SJCRH30 (cell line): ENCODE measurements at regions not wholly inside any gene's neighbourhood (a gene's known extent, or its start where the extent isn't known, plus 50 kb on each side); places are given as distances from the start of the nearest gene placed in this dataset.

ENCODE experiments used
- DNase-seq, 2 experiments: peaks; one replicate each; pipeline ENCODE4 v3.0.0-alpha.2; 2015 to 2020
- H3K27ac ChIP-seq: fragments of 250-450 bp; sonication (Bioruptor Pico); 2 replicates; pipeline ENCODE4 v1.5.1; 2020; ENCODE audit warnings: mild to moderate bottlenecking, moderate library complexity
- H3K27me3 ChIP-seq: fragments of 250-450 bp; sonication (Bioruptor Pico); 2 replicates; pipeline ENCODE4 v1.5.1; 2020; ENCODE audit warnings: mild to moderate bottlenecking, moderate library complexity
- H3K36me3 ChIP-seq: fragments of 250-450 bp; sonication (Bioruptor Pico); 2 replicates; pipeline ENCODE4 v1.5.1; 2020; ENCODE audit warnings: mild to moderate bottlenecking, moderate library complexity
- H3K4me1 ChIP-seq: fragments of 250-450 bp; sonication (Bioruptor Pico); 2 replicates; pipeline ENCODE4 v1.5.1; 2020; ENCODE audit warnings: mild to moderate bottlenecking, moderate library complexity
- H3K4me3 ChIP-seq: fragments of 250-450 bp; sonication (Bioruptor Pico); 2 replicates; pipeline ENCODE4 v1.5.1; 2020; ENCODE audit warnings: mild to moderate bottlenecking, moderate library complexity
- H3K9me3 ChIP-seq: fragments of 250-450 bp; sonication (Bioruptor Pico); replicated peaks from 2 replicates; pipeline ENCODE4 v1.5.1; 2020; ENCODE audit warnings: mild to moderate bottlenecking, moderate library complexity

DNA sequence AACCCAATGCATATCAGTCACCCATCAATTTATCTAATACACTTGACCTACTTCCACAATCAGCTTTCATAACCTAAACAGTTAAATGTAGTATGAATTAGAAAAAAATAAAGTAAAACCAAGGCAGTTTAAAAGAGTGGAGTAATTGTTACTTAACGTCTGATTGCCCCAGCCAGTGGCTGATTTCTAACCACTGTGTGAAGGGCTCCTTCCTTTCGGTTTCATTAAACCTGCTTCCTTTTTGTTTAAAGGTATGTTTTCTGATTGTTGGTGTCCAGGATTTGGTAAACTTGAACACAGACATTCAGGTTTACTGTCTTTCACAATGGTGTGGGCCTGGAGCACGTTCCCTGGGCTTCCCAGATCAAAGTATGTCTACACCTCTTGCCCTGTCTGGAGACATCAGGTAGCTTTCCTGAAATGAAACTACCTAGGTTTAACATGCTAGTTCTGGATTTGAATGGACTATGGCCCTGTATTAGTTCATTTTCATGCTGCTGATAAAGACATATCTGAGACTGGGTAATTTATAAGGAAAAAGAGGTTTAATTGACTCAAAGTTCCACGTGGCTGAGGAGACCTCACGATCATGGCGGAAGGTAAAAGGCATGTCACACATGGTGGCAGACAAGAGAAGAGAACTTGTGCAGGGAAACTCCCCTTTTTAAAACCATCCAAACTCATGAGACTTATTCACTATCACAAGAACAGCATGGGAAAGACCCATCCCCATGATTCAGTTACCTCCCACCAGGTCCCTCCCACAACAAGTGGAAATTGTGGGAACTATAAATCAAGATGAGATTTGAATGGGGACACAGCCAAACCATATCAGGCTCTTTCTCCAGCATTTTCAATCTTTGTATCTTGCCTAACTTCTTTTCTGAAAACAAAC is 605.2 kb upstream of the ID2 start:
- peaks cover 11% of the 10 kb centered on the region; the same call in 1 of the 2 replicates for H3K27me3 ChIP-seq
- H3K4me3 ChIP-seq: no peak overlapping the region
- no peak for DNase-seq
- no peaks in the 10 kb centered on the region for H3K36me3 ChIP-seq
- no peak overlapping the region for H3K27ac ChIP-seq
- H3K9me3 ChIP-seq: no peaks in the 10 kb centered on the region; the same call in 1 of the 2 replicates
- H3K4me1 ChIP-seq: no peaks in the 10 kb centered on the region

DNA sequence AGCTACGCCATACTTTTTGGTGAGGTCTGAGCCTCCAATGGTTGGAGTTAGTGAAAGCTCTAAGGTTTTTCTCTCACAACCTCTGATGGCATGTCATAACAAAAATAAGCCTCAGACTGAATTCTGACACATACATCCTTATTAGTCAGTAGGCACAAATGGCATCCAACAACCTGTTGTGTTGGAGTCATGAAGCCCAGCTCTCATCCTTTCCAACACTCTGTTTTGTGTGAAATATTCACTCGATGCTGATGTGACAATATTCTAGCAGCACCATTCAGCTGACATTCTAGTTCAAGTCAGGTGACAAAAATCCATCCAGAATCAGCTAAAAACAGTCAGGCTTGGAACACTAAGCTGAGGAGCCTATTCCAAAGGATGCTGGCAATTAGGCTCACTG is 603.2 kb upstream of the ID2 start:
- Histone ChIP-seq H3K27ac (no peak overlapping the region), H3K36me3 (no peaks in the 10 kb centered on the region), H3K4me3 (no peak overlapping the region), H3K4me1 (no peaks in the 10 kb centered on the region), H3K27me3 (peaks cover 11% of the 10 kb centered on the region; the same call in 1 of the 2 replicates), H3K9me3 (no peaks in the 10 kb centered on the region; the same call in 1 of the 2 replicates)
- DNase-seq: no peak

DNA sequence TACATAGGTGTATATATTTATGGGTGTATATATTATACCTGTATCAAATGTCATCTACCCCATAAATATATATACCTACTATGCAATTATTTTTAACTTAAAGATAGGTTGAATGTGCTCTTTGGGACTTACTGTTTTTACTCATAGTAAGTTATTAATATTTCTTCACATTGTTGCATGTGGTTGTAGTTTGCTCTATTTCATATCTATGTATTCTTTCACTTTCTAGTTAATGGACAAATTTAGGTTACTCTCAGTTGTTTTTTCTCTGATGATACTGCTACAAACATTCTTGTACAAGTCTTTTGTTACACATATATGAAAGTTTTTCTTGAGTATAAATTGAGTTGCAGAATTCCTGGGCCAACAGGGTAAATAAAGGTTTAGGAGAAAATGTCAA is 601.8 kb upstream of the ID2 start:
- DNase-seq: no peak
- Histone ChIP-seq H3K4me1 (no peaks in the 10 kb centered on the region), H3K9me3 (no peaks in the 10 kb centered on the region), H3K27ac (no peak overlapping the region), H3K27me3 (peaks cover 3% of the 10 kb centered on the region; the same call in 1 of the 2 replicates), H3K4me3 (no peak overlapping the region), H3K36me3 (no peaks in the 10 kb centered on the region)

DNA sequence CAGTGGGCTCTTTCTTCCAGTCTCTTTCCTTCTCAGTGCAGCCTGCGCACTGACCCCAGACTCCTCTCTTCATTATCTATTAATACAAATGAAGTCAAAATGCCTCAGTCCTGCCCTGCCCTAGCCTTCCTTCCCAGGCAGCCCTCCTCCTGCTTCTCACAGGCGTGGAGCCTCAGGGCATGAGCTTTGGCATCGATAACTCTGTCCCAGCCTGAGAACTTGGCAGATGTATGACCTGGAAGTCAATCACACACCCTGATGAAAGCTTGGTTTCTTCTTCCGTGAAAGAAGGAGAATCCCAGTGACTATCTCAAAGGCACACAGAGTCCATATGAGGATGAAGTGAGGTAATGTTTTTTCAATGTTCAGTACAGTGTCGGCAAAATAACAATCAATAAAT is 600.7 kb upstream of the ID2 start:
- Histone ChIP-seq H3K4me3 (no peak overlapping the region), H3K9me3 (no peaks in the 10 kb centered on the region), H3K4me1 (peaks cover under 1% of the 10 kb centered on the region; the same call in 1 of the 2 replicates), H3K27ac (no peak overlapping the region), H3K36me3 (no peaks in the 10 kb centered on the region), H3K27me3 (peaks cover 3% of the 10 kb centered on the region; the same call in 1 of the 2 replicates)
- DNase-seq: no peak

DNA sequence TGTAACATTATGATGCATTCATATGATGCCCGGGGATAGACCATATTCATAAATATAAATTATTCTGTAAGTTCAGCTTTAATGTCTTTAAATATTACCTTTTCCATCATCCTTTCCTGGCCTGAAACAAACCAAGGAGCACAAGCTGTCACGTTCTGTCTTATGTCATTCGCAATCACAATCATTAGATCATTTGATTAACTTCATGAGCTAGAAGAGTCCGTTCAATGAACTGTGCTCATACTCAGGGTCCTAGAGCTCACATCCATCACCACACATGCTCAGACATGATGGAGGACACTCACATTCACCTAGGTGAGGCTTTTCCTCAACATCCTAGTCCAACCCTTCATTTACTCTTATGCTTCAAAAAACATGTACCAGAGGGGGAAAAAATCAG is 599.0 kb upstream of the ID2 start:
- H3K4me3 ChIP-seq: no peak overlapping the region
- H3K27ac ChIP-seq: no peak overlapping the region
- H3K36me3 ChIP-seq: no peaks in the 10 kb centered on the region
- H3K27me3 ChIP-seq: peaks cover 3% of the 10 kb centered on the region; the same call in 1 of the 2 replicates
- no peak for DNase-seq
- H3K9me3 ChIP-seq: no peaks in the 10 kb centered on the region
- peaks cover 15% of the 10 kb centered on the region for H3K4me1 ChIP-seq

DNA sequence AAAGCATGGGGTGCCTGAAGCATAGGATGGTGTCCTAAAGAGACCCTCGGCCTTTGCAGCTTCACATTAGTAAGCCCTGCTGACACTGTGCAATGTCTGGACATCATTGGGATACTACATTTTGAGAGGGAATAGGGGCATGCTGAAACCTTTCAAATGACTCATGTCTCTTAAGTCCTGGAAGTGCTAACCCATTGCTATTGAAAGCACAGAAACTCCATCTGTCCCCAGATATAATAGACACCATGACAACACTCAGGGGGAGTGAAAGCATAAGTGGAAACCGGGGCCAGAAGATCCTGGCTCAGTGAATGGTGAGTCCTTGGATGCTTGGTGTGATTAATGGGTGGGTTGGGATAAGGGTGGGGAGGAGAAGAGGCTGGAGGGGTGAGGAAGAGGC is 595.5 kb upstream of the ID2 start:
- H3K27me3 ChIP-seq: no peaks in the 10 kb centered on the region
- H3K4me3 ChIP-seq: no peak overlapping the region
- H3K27ac ChIP-seq: peak overlapping the region; percentile 83

DNA sequence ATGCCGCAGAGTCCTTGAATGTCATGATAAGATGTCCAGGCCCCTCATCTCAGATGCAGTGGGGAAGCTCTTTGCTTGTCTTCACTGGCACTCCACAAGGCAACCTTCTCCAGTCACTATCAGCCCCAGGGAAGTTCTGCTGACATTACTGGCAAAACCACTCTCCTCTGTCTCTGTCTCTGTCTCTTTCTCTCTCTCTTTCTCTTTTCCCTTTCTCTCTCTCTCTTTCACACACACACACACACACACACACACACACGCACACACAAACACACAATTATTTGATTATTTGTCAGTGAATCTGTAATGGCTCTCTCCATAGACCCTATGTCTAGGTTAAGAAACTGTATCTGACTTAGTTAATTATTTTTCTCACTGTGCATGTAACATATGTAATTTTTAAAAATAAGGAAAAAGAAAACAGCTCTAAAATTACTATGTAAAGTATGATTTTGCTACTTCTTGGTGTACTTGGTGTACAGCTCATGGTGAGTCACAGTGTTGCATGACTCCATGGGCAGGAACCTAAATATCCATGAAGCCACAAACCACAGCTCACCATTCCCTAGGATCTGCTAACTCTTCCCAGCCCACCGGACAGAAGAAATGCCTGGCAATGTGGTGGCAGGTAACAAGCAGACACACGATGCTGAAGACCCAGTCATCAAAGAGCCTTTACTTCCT is 594.9 kb upstream of the ID2 start:
- Histone ChIP-seq H3K27ac (peak overlapping the region; percentile 83), H3K27me3 (no peaks in the 10 kb centered on the region), H3K36me3 (no peaks in the 10 kb centered on the region), H3K4me1 (peaks cover 21% of the 10 kb centered on the region), H3K4me3 (no peak overlapping the region), H3K9me3 (no peaks in the 10 kb centered on the region)
- peak; percentile 55 to 72 for DNase-seq

More for the DNA sequence above, 595.5 kb upstream of the ID2 start:
- H3K9me3 ChIP-seq: no peaks in the 10 kb centered on the region
- DNase-seq: peak in 1 of 2 experiments; percentile 10
- H3K36me3 ChIP-seq: no peaks in the 10 kb centered on the region
- H3K4me1 ChIP-seq: peaks cover 21% of the 10 kb centered on the region

DNA sequence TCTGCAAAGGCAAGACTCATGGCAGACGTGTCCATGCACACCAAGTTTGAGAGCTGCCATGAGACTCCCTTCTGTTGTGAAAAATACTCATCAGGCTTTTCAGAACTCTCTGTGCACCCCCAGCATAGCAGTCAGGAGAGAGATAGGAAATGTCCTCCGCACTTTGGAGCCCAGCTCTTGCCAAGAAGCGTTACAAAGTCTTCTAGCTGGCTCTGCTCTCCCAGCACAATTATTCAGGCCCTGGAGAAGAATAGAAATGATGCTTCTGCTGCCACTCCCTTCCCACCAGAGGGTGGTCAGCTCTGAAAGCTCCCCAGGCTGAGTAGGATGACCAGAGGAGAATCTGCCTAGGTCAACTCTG is 594.4 kb upstream of the ID2 start:
- H3K36me3 ChIP-seq: no peaks in the 10 kb centered on the region
- H3K4me3 ChIP-seq: no peak overlapping the region
- no peak for DNase-seq
- H3K27ac ChIP-seq: peak overlapping the region; percentile 83
- no peaks in the 10 kb centered on the region for H3K9me3 ChIP-seq
- H3K4me1 ChIP-seq: peaks cover 21% of the 10 kb centered on the region
- H3K27me3 ChIP-seq: no peaks in the 10 kb centered on the region

DNA sequence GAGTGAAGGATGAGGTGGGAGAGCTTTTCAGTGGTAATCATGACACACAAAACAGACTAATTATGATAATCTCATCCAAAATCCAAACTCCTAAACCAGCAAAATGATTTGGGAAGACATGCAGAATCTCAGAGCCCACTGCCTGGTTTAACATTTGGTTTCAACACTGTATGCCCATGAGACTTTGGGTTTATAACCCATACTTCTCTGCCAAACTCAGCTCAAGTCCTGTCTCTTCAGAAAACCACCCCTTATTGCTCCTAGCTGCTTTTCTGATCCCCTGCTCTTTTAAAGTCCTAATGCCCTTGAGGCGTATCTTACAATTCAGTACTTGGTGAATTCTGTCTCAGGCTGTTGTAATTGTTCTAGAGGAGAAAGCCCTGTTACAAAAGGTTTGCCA is 593.0 kb upstream of the ID2 start:
- Histone ChIP-seq H3K9me3 (no peaks in the 10 kb centered on the region), H3K27me3 (no peaks in the 10 kb centered on the region), H3K4me1 (peaks cover 21% of the 10 kb centered on the region), H3K4me3 (no peak overlapping the region), H3K36me3 (no peaks in the 10 kb centered on the region), H3K27ac (no peak overlapping the region)
- no peak for DNase-seq

DNA sequence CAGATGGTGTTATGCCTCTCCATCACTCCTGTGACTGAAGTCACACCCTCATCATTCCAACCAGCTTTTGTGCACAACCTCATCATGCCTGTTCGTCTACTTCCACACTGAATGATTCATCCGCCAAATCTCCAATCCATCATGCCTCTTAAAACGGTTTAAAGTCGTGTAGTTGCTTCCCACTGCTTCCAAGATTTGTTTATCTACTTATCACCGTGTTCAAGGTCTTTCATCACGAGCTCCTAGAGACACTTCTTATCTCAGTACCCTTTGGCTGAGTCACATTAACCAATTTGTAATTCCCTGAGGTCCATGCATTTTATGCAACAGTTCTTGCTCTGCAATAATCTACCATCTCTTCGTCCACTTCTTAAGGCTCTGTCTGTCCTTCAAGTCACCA is 592.3 kb upstream of the ID2 start:
- DNase-seq: no peak
- no peak overlapping the region for H3K27ac ChIP-seq
- no peak overlapping the region for H3K4me3 ChIP-seq
- H3K27me3 ChIP-seq: no peaks in the 10 kb centered on the region
- no peaks in the 10 kb centered on the region for H3K9me3 ChIP-seq
- no peaks in the 10 kb centered on the region for H3K36me3 ChIP-seq
- H3K4me1 ChIP-seq: peaks cover 21% of the 10 kb centered on the region

DNA sequence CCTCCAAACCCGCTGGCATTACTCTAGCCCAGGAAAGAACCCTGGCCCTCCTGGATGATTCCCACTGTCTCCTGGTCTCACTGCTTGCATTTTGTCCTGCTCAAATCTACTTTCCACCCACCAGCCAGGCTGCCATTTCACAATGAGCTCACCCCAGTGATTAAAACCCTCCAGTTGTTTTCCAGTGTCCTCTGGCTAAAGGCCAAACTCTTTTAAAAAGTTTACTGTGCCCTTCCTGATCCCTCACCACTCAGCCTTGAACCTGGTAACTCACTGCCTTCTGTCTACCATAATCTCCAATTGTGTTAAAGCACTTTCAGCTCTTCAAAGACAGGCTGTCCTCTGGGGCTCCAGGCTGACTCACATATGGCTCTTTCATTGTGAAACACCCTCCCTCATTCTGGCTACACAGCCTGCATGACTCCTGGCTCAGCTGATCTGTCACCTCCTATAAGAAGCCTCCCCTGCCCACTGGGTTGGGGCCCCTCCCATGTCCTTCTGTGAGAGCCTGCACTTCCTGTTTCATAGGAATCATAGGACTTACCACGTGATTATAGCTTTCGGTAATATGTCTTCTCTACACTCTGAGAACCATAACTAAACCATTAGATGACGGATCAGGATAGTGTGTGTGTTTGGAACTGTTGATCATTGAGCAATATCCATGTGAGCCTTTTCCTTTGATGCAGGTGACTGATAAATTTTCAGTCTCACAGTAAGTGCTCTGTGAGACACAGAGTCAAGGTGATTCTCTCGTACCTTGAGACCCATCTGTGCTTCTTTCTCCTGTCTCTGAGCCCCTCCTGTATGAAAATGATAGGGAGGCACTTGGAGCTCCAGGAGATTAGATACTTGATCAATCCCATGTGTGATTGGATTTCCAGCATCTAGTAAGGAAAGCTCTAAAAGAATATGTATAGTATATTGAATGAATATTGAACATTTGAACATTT is 590.8 kb upstream of the ID2 start:
- Histone ChIP-seq H3K4me3 (no peak overlapping the region), H3K27ac (no peak overlapping the region; the same call in 1 of the 2 replicates), H3K4me1 (peaks cover 21% of the 10 kb centered on the region), H3K36me3 (no peaks in the 10 kb centered on the region), H3K9me3 (no peaks in the 10 kb centered on the region), H3K27me3 (0 out of 2 replicates have a peak, but pooled peaks cover 6% of the 10 kb centered on the region)
- peak; percentile 51 to 62 for DNase-seq

DNA sequence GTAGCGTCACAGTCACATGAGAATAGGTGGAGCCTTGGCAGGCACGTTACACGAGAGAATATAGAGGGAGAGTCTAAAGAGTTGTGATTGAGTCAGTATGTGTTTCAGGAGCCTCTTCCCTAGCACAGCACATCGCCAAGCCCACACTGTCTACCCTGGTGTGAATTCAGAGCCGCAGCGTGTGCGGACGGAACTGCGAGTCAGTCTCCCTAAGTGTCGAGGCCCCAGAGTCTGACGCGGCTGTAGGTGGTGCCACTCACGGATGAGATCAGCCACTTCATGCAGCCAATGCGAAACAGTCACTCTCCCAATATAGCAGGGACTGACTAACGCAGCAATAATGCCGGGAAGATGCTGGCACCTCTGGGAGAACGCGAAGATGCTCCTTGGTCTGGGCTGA is 587.3 kb upstream of the ID2 start:
- DNase-seq: no peak
- Histone ChIP-seq H3K4me1 (peaks cover 5% of the 10 kb centered on the region), H3K27me3 (0 out of 2 replicates have a peak, but pooled peaks cover 9% of the 10 kb centered on the region), H3K4me3 (no peak overlapping the region), H3K27ac (no peak overlapping the region), H3K9me3 (no peaks in the 10 kb centered on the region), H3K36me3 (no peaks in the 10 kb centered on the region)

DNA sequence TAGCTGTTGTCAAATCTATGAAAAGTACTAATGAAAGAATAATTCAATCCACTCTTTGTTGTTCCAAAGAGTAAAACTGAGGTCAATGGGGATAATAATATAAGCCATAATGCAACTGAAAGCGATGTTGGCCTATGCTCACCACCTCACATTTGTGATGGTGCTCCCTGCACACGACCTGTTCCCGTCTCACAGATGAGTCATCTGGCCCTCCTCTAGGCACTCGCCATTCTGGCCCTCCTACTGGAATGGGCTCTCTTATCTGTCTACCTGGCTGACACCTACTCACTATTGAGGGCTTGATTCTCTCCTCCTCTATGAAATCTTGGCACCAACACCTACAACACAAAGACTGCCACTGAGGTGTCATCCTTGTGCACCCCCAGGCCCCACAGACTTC is 585.9 kb upstream of the ID2 start:
- no peak overlapping the region for H3K4me3 ChIP-seq
- H3K36me3 ChIP-seq: no peaks in the 10 kb centered on the region
- no peak overlapping the region for H3K27ac ChIP-seq
- no peaks in the 10 kb centered on the region for H3K9me3 ChIP-seq
- H3K27me3 ChIP-seq: 0 out of 2 replicates have a peak, but pooled peaks cover 9% of the 10 kb centered on the region
- H3K4me1 ChIP-seq: no peaks in the 10 kb centered on the region
- no peak for DNase-seq

DNA sequence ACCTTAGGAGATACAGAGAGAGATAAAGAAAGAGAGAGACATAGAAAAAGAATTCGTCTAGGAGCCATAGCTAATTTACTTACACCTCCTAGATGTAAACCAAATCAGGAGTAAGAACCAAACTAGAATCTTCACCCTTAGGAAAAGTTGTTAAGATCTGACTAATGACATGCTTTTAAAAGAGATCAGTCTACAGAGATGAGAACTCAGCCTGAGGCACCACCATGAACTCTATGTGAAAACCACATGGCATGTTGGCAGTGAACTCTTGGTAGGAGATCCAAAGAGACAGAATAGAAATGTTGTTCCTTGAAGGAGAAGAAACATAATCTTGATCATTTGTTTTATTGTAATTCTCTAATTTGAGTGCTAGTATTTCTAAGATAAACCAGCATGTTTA is 585.4 kb upstream of the ID2 start:
- H3K4me3 ChIP-seq: no peak overlapping the region
- no peaks in the 10 kb centered on the region for H3K4me1 ChIP-seq
- H3K27me3 ChIP-seq: 0 out of 2 replicates have a peak, but pooled peaks cover 9% of the 10 kb centered on the region

More for the DNA sequence above, 585.4 kb upstream of the ID2 start:
- H3K27ac ChIP-seq: no peak overlapping the region
- DNase-seq: no peak
- H3K36me3 ChIP-seq: no peaks in the 10 kb centered on the region
- no peaks in the 10 kb centered on the region for H3K9me3 ChIP-seq
